Suppressor macrophage (primary cell): ENCODE measurements at regions not wholly inside any gene's neighbourhood (a gene's known extent, or its start where the extent isn't known, plus 50 kb on each side); places are given as distances from the start of the nearest gene placed in this dataset.
A peak's percentile ranks its signal among the peaks of the same experiment; 100 is the strongest.
"Not testable (repeated sequence)": the region's sequence is repeated elsewhere in the genome, so short reads cannot be mapped to it uniquely, and the experiment has no call there.

Experiments used
- DNase-seq, 4 experiments: peaks; one replicate each; pipeline ENCODE4 v3.0.0-alpha.2; 2020 to 2022

DNA sequence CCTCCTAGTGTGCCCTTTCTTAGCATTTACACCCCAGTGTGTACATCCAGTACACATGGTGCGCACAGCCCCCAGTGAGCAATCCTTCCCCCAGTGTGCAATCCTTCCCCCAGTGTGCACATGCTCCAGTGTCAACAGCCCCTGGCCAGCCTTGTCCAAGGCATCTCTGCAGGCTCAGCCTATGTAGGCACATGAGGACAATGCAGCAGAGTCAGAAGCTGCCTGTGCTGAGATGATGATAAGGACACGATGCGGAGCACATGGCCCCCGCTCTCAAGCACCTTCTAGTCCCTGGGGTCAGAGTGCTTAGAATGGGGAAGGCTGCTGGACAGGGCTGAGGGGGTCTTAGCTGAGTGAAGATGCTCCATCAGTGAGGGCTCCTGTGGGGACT is 69.8 kb downstream of the GADD45G start:
- DNase-seq, result no peak

DNA sequence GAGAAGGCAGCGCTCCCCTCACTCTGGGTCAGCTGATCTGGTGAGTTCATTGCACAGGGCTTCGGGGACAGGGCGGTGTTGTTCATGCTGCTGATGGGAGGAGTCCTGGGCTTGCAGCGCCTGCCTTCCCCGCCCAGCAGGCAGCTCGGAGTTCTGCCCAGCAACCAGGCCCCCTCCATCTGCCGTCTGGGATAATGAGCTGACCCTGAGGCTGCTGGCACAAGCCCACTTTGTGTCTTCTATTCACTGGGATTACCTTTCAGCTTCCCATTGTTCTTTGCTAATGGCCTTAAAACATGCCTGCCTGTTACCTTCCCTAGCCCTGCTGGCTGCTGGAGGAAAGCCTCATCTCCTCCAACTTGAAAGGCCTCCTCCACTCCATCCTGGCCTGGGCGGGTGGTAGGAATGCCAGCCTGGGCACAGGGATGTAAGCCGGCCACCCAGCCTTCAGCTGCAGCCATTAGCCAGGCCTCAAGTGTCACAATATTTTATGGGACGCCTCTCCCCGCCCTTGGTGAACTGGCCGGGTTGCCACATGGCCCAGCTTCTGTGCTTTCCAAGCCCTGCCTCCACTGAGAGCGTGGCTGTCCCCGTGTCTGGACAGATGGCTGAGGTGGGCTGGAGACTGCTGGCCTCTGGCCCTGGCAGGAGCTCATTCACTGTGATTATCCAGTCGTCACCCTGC is 70.4 kb downstream of the GADD45G start:
- no peak for DNase-seq

DNA sequence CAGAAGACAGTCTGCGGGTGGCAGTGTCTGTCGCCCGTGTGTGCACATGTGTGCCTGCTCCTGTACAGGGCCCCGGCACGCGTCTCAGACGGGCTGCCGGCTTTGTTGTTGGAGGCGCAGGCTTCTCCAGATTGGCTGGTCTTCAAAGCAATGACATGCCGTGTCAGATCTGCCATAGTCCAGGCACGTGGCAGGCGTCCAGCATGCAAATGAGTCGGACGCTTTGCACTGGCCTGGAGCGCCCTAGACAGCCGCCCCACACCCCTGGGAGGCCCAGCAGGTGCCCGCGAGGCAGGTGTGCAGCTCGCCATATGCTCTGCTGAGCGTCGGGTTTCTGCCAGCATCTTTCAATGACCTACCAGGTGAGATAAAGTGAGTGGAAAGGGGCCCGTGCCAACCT is 71.5 kb downstream of the GADD45G start:
- no peak for DNase-seq

DNA sequence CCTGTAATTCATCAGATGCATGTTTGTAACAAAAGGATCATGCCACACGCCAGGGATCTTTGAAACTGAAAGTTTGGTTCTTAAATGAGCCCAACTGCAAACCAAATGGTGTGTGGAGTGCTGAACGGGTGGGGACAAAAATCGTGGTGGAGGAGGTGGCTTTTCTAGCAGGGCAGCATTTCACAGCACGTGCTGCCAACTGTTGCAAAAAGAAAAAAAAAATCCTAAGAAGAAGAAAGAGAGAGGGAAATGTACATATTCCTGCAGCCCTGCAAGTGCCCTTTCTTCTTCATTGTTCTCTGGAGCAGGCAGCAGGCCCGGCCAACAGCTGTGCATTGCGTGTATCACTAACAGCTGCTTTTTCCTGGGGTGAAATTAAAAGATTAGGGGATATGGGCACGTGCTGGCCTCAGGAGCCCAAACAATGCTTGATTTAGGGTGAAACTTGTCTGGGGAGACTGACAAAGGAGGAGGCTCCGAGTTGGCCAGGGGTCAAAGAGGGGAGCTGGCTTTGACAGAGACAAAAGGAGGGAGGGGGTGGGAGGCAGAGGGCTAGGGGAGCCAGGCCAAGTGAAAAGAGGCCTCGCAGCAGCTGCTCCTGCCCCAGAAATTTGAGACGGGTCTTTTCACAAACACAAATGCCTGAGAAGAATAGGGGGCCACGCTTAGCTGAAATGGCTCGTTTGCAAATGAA is 73.0 kb downstream of the GADD45G start:
- DNase-seq, result peak in 1 of 4 experiments; percentile 1

DNA sequence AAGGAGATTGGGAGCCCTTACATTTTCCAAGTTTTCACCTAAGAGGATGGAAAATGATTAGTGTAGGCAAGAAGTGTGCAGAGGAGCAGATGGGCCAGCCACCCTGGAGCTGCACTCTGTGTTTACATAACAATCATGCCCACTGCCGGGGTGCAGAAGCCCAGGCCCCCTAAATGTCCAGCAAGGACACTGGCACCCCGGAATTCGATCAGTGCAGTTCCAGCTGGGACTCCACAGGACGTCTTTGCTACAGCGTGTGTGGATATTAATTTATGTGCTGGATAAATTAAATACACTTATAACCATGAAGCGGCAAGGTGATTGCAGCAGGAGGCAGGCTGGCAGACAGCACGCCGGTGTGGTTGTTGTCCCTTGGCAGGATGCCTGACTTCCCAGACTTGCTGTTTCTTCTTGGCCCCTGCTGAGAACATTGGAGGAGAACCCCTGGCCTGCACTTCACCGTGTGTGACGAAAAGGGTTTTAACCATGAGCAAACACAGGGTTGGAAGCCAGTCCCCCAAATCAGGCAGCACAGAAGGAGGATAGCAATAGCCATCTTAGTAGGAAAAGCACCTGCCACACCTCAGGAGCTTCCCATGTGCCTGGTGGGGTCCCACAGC is 73.7 kb downstream of the GADD45G start:
- no peak for DNase-seq

DNA sequence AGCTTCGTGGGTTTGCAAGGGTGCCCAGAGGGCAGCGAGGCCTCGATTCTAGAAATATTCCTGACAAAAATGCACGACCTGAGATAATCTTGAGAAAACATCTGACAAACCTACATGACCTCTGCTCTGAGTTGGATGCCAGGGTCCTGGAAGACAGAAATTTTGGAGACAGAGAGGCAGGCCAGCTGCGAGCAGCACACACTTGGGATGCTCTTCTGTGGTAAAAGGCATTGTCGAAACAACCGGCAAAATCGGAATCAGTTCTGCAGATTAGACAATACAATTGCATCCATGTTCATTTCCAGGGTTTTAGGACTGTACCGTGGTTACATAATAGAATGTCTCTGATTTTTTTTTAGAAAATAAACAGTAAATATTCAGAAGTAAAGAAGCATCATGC is 74.2 kb downstream of the GADD45G start:
- DNase-seq, result no peak

DNA sequence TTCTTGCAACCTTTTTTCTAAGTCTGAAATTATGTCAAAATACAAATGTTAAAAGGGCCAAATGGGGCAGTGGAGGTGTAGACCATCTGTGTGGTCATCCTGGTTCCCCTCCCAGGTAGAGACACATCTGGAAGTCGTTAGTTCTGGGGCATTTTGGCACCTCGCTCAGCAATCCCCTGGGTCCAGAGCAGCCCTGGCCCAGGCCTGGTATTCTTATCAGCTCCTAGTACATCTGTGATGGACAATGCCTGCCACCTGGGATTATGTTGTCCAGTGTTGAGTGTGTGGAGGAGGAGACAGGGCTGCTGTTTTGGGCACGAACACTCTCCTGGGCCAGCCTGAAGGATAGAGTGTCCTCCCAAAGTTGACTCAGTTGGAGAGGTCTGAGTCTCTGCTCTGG is 74.8 kb downstream of the GADD45G start:
- DNase-seq, result no peak

DNA sequence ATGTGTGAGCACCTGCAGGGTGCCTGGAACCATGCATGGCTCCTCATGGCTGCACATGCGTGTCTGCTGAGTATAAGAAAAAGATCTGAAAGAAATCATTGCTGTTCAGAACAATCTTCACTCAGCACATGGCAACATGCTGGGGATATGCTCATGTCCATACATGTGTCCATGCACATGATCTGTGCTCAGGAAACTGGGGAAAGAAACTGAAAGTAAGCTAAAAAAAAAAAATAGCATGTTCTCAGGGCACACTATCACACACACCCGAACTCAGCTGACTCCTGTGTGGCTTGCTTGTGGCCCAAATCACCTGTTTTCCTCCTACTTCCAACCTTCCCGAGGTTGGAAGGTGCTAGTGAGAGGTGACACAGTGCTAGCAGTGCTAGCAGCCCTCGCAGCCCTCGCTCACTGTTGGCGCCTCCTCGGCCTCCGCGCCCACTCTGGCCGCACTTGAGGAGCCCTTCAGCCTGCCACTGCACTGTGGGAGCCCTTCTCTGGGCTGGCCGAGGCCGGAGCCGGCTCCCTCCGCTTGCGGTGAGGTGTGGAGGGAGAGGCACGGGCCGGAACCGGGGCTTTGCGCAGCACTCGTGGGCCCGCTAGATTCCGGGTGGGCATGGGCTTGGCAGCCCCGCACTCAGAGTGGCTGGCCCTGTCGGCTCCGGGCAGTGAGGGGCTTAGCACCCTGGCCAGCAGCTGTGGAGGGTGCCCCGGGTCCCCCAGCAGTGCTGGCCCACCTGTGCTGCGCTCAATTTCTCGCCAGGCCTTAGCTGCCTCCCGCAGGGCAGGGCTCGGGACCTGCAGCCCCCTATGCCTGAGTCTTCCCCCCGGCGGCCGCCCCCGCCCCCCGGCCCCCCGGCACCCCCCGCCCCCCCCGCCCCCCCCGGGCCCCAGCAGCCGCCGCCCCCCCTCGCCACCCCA is 76.0 kb downstream of the GADD45G start:
- DNase-seq, result no peak

DNA sequence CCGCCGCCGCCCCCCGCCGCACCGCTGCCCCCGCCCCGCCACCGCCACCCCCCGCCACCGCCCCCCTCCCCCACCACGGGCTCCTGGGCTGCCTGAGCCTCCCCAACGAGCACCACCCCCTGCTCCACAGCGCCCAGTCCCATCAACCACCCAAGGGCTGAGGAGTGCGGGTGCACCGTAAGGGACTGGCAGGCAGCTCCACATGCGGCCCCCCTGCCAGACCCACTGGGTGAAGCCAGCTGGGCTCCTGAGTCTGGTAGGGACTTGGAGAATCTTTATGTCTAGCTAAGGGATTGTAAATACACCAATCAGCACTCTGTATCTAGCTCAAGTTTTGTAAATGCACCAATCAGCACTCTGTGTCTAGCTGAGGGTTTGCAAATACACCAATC is 76.7 kb downstream of the GADD45G start:
- DNase-seq, result not testable (repeated sequence)

DNA sequence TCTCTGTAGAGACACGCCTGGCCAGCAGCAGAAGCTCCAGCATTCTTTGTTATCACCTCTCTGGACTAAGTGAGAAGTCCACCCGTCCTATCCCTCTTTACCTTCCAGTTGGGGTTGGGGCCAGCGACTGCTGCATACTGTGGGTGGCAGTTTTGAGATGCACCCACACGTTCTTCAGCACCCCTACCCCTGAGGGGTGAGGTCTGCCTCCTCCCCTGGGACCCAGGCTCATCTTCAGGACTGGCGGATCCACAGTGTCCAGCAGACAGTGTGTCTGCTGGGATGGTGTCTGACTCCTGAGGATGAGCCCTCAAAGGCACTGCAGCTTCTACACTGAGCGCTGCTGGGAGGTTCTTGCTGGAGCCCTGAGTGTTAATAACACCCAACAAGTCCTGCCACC is 78.8 kb downstream of the GADD45G start:
- DNase-seq, result no peak

DNA sequence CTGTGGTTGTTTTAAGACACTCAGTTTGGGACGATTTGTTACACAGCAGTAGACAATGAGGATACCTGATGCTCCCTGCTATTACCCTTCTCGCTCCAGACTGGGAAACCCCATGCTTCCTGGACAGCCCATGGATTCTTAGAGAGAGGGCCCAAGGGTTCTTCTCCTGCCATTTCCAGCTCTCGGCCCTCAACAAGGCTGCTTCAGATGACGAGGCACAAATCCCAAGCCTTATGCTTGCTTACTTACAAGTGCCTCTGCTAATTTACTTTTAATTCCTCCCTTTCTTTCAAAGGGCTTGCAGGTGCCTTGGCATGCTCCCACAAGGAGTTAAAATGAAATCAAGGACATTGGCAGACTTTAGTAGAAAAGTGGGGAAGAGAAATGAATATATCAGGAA is 79.4 kb downstream of the GADD45G start:
- DNase-seq, result no peak

DNA sequence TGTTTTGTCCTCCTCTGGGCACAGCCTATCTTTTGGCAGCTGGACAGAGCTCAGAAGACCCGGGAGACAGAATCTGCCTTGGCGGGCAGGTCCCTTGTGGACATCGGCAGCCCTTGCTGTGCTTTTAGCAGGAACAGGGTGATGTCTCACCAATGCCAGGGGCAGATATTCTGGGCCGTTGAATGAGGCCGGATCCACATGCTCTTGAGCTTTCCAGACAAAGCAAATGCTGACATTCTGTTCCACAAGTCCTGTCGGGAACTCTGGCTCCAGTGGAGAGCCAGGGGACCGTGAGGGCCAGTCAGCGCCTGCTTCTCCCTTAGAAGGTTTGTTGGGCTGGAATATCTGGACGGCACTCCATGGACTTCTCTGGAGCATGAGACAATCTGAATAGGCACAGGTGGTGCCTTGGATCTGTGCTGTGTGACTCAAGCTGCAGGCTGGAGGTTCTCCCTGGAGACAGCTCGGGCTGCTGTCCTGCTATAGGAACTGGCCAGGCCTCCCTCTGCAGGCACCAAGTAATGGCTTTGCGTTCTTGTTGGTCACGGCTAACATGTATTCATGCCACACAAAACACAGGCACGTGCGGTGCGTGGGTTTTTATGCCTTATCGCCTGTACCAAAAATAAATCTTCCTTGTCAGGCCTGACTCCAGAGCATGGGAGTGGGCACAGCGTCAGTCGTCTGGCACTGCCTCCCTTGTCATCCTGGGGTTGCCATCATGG is 80.3 kb downstream of the GADD45G start:
- no peak for DNase-seq

DNA sequence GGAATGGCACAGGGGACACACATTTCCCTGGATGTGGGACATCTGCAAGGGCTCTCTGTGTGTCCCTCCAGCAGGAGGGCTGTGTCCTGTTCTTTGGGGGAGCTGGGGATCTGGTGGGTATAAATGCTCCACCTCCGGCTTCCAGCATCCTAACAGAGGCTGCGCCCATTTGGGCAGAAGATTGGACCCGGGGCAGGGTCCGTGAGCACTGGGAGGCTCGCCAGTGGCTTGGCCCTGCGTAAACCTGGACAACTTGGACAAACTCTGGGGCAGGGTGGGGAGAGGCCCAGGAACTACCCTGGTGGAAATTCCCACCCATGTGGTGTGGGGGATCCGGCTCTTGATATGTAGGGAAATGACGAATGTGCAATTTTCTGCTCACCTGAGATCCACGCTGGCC is 80.9 kb downstream of the GADD45G start:
- DNase-seq, result no peak

DNA sequence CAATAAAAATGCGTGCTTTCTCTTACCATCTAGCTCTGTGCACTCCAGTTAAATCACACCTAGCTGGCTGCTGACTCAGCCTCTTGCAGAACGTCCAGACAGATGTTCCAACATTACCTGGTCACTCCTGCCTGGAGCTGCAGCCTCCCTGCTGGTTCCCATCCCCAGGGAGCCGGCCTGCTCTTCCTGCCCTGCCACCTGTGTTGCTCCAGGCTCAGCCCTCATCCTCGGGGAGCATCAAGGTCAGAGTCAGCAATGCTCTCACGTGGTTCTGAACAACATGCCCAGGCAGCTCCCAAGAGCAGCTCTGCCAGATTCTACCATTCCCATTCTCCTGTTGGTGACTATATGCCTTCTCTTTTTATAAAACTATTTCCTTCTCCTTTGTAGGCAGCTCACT is 81.3 kb downstream of the GADD45G start:
- no peak for DNase-seq

DNA sequence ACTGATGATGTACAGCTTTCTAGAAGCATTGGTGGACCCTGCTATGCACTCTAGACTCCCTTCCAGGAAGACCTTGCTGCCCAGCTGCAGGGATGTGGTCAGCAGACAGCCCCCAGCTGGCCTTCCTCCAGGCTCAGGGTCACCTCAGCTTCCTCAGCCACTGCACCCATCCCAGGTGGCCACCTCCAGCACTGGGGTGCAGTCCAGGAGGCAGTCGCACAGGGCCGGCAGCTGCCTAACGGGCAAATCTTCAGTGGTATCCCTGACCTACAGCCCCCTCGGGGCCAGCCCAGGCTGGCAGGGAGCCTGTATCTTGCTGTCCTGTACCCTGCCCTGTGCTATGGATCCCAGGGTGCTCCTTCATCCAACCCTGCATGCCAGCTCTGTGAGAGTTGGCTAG is 81.8 kb downstream of the GADD45G start:
- DNase-seq, result no peak

DNA sequence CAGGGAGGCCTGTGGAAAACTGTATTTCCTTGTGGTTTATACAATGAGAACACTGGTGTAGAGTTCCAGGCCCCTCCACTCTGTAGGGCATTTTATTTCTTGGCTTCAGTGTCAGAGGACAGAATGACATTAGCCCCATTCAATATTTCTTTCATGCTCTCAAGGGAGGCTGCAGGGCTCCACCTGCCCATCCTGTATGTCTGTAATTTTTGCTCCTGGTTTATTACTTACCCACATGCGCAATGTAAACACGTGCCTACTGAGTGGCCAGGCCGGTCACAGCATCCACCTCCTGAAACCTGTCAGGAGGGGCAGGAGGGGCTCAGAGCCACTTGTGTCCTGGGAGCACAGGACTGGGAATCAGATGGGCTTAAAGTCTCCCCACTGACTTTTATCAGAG is 82.4 kb downstream of the GADD45G start:
- no peak for DNase-seq

DNA sequence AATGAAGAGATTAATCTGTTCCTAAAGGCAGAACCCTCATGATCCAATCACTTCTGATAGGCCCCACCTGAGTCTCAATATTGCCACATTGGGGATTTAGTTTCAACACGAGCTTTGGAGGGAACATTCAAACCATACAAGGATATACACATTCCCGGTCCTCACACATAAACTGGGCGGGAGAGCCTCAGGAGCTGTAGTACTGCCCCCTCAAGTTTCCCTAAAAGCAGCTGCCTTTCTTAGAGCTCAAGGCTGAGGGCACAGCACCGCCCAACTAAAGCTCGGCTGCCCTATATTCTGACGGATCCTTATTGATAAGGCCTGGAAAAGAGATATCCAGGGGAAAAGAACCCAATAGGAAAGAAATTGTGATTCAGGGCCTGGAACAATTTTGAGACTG is 83.0 kb downstream of the GADD45G start:
- no peak for DNase-seq

DNA sequence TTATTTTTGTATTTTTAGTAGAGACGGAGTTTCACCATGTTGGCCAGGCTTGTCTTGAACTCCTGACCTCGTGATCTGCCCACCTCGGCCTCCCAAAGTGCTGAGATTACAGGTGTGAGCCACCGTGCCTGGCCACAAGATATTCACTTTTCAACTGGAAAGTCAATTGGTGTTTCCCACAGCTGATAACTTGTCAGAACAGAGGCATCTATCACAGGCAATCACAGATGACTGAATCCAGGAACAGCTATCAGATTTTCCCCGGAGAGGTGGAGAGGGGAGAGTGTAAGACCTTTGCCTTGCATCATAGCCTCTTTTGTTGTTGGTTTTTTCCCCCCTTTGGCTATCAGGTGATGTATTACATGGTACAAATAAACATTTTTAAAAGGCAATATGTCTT is 84.5 kb downstream of the GADD45G start:
- not testable (repeated sequence) for DNase-seq

DNA sequence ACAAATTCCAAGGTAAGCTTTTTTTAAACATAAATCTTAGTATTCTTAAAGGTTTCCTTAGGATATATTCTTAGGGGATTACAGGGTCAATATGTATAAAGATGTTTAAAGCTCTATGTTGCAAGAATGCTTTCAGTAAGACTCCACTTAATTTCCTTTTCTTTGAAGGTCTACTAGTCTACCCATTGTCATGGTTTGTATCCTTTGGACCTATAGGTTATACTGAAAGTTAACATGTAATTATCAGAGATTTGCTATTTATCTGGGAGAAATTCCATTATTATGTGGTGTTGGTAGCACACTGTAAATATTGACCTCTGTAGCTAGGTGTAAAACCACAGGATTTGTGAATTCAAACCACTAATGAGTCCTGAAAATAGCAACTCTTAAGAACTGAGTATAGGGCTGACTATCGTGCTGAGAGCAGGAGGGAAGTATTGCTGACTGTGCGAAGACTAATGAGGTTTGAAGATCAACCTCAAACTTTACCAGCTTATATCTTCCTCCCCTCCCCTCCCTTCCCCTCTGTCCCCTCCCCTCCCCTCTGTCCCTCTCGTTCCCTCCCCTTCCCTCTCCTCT is 85.6 kb downstream of the GADD45G start:
- DNase-seq, result no peak

DNA sequence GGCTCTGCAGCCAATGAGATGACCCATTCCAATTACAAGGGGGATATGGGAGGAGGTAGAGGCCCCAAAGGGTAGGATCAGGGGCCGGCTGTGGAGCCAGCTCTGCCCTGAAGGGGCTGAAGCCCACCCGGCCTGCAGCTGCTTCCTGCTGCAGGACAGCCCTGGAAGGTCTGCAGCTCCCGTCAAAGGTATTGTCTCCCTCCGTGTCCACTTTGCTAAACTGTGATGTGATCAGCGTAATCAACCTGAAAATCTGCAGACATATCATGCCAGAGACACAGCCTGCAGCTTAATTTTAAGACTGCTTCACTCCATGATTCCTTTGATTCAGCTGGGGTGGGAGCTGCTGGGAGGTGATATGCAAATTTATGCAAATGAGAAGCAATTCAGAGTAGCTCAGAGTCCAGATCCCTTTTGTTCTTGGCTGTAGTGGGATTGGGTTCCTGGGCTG is 90.7 kb downstream of the GADD45G start:
- DNase-seq, result no peak

DNA sequence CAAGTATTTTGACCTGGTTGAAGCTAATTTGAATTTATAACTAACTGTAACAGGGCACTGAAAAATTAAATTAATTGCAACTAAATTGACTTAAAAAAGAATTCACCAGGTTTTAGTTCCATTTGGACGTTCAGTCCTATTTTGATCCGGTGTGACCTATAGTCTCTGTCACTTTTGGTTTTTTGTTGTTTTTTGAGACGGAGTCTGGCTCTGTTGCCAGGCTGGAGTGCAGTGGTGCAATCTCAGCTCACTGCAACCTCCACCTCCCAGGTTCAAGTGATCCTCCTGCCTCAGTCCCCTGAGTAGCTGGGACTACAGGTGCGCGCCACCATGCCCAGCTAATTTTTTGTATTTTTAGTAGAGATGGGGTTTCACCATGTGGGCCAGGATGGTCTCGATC is 91.2 kb downstream of the GADD45G start:
- not testable (repeated sequence) for DNase-seq

DNA sequence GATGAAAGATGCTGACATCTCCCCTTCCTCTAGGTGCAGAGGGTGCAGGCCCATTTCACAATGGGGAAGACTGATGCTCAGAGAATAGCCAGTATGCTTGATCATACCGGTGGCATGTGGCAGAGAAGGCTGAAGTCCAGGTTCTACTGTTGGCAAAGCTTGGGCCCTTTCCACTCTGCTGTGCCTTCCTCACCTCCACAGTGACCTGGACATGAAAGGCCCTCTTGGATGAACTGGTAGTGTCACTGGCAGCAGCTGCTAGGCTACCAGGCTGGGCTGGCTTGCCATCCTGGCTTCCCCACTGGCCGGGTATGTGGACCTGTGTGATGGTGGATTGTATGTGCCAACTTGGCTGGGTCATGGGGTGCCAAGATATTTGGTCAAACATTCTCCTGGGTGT is 92.0 kb downstream of the GADD45G start:
- no peak for DNase-seq
